ENCODE measurements at regions not wholly inside any gene's neighbourhood (a gene's known extent, or its start where the extent isn't known, plus 50 kb on each side); places are given as distances from the start of the nearest gene placed in this dataset.

- TF ChIP-seq CTCF (IDR thresholded peaks at IDR 0.05; ENCODE audit: unreplicated experiment): no peak
- no peaks in the 10 kb centered on the region for H3K36me3 Mint-ChIP-seq (ENCODE audit: low read depth, unreplicated experiment)
- no peak overlapping the region for H3K4me3 Mint-ChIP-seq (ENCODE audit: unreplicated experiment)
- no peak overlapping the region for H3K27ac Mint-ChIP-seq (ENCODE audit: unreplicated experiment)
- DNase-seq (ENCODE audit: low spot score): no peak
- H3K4me1 Mint-ChIP-seq (ENCODE audit: unreplicated experiment): no peaks in the 10 kb centered on the region
- peaks cover 4% of the 10 kb centered on the region for H3K9me3 Mint-ChIP-seq (ENCODE audit: unreplicated experiment)
- H3K27me3 Mint-ChIP-seq (ENCODE audit: unreplicated experiment): peaks cover 1% of the 10 kb centered on the region
Observed at GRCh38 chr4:149218672-149219071, 597.0 kb downstream of the IQCM start.

GRCh38 chr4:149214301-149214700 lies 601.3 kb downstream of the IQCM start:
- Mint-ChIP-seq H3K36me3 (ENCODE audit: low read depth, unreplicated experiment) (no peaks in the 10 kb centered on the region), H3K4me3 (ENCODE audit: unreplicated experiment) (no peak overlapping the region), H3K27ac (ENCODE audit: unreplicated experiment) (no peak overlapping the region), H3K9me3 (ENCODE audit: unreplicated experiment) (peaks cover 4% of the 10 kb centered on the region), H3K4me1 (ENCODE audit: unreplicated experiment) (no peaks in the 10 kb centered on the region), H3K27me3 (ENCODE audit: unreplicated experiment) (peaks cover 1% of the 10 kb centered on the region)
- DNase-seq (ENCODE audit: low spot score): no peak
- no peak for TF ChIP-seq CTCF (IDR thresholded peaks at IDR 0.05; ENCODE audit: unreplicated experiment)

- H3K36me3 Mint-ChIP-seq (ENCODE audit: low read depth, unreplicated experiment): no peaks in the 10 kb centered on the region
- H3K4me1 Mint-ChIP-seq (ENCODE audit: unreplicated experiment): no peaks in the 10 kb centered on the region
- no peaks in the 10 kb centered on the region for H3K9me3 Mint-ChIP-seq (ENCODE audit: unreplicated experiment)
- no peak overlapping the region for H3K27ac Mint-ChIP-seq (ENCODE audit: unreplicated experiment)
- TF ChIP-seq CTCF (IDR thresholded peaks at IDR 0.05; ENCODE audit: unreplicated experiment): no peak
- DNase-seq (ENCODE audit: low spot score): no peak
- no peak overlapping the region for H3K4me3 Mint-ChIP-seq (ENCODE audit: unreplicated experiment)
- H3K27me3 Mint-ChIP-seq (ENCODE audit: unreplicated experiment): peaks cover 1% of the 10 kb centered on the region
Observed at GRCh38 chr4:149211876-149212275, 603.8 kb downstream of the IQCM start.

GRCh38 chr4:149203256-149204001 lies 612.2 kb downstream of the IQCM start:
- Mint-ChIP-seq H3K4me3 (ENCODE audit: unreplicated experiment) (no peak overlapping the region), H3K36me3 (ENCODE audit: low read depth, unreplicated experiment) (no peaks in the 10 kb centered on the region), H3K27ac (ENCODE audit: unreplicated experiment) (no peak overlapping the region), H3K9me3 (ENCODE audit: unreplicated experiment) (no peaks in the 10 kb centered on the region), H3K27me3 (ENCODE audit: unreplicated experiment) (no peaks in the 10 kb centered on the region), H3K4me1 (ENCODE audit: unreplicated experiment) (no peaks in the 10 kb centered on the region)
- no peak for DNase-seq (ENCODE audit: low spot score)
- TF ChIP-seq CTCF (IDR thresholded peaks at IDR 0.05; ENCODE audit: unreplicated experiment): no peak

GRCh38 chr4:149202117-149202516 lies 613.5 kb downstream of the IQCM start:
- no peak for DNase-seq (ENCODE audit: low spot score)
- Mint-ChIP-seq H3K36me3 (ENCODE audit: low read depth, unreplicated experiment) (no peaks in the 10 kb centered on the region), H3K27ac (ENCODE audit: unreplicated experiment) (no peak overlapping the region), H3K9me3 (ENCODE audit: unreplicated experiment) (no peaks in the 10 kb centered on the region), H3K4me3 (ENCODE audit: unreplicated experiment) (no peak overlapping the region), H3K27me3 (ENCODE audit: unreplicated experiment) (no peaks in the 10 kb centered on the region), H3K4me1 (ENCODE audit: unreplicated experiment) (no peaks in the 10 kb centered on the region)
- TF ChIP-seq CTCF (IDR thresholded peaks at IDR 0.05; ENCODE audit: unreplicated experiment): no peak

Measured in endothelial cell (in vitro differentiated cells).